HPDE6-E6E7 (cell line): ENCODE measurements at regions not wholly inside any gene's neighbourhood (a gene's known extent, or its start where the extent isn't known, plus 50 kb on each side); places are given as distances from the start of the nearest gene placed in this dataset.
A peak's percentile ranks its signal among the peaks of the same experiment; 100 is the strongest.

Experiments used
- DNase-seq: peaks from one replicate; pipeline ENCODE4 v3.0.0; 2011; ENCODE audit warnings: missing footprints; ENCODE audit errors: extremely low spot score

DNA sequence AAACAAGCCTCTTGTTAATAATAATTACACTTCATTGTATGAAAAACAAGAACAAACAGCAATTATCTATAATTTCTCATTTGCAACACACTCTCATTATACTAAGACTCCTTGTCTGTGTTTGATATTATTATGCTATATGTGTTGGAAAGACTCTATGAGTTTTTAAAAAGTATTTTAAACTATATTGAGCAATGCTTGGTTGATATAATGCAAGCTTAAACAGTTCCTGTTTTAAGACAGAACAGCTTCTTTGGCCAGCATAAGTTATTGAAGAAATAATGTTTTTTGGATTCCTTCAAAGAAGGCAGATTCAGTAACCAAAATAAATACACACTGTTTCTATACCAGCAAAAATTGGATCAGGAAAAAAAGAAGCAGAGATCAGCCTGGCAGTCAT lies 871.4 kb downstream of the MAT2B start:
- no peak for DNase-seq

DNA sequence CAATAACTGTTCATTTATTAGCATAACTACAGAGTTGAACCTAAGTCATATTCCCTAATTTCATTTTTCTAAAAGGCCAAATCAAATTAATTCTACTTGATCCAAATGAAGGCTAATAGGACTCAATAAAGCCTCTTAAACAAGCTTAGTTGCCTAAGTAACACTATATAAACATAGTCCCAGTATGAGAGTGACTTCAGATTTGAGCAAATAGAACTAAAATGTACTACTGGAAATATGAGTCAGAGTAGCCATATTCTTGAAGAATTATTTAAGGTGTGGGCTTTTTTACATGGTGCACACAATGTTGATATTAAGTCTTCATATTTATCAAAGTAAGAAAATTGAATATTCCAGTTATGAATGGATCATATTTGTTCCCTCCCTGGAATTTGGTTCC lies 872.3 kb downstream of the MAT2B start:
- DNase-seq = no peak

- no peak for DNase-seq
These were observed 878.2 kb downstream of the MAT2B start for GRCh38 chr5:164383662-164384061.

- DNase-seq = no peak
These were observed 887.1 kb downstream of the MAT2B start for GRCh38 chr5:164392531-164392930.

DNA sequence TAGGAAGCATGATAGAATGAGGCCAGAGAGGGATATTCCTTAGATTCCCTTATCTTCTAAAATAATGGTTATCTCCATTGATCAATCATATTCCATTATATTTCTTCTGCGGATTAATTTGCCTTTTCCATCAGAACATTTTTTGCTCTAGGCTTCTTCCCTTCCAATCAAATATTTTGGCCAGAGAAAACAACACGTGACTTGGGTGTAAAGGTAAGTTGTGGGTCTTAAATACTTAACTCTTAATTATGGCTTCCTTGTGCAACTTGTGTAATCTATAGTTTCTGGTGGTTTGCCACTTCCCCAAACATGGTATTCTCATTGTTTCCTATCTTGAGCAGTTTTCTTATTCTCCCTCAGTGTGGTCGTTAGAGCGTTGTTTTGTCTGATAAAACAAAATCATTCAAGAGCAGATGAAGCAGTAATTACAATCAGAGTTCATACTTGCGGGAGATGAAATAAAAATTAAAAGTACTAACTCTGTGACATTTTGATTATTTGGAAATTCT lies 889.3 kb downstream of the MAT2B start:
- no peak for DNase-seq

DNA sequence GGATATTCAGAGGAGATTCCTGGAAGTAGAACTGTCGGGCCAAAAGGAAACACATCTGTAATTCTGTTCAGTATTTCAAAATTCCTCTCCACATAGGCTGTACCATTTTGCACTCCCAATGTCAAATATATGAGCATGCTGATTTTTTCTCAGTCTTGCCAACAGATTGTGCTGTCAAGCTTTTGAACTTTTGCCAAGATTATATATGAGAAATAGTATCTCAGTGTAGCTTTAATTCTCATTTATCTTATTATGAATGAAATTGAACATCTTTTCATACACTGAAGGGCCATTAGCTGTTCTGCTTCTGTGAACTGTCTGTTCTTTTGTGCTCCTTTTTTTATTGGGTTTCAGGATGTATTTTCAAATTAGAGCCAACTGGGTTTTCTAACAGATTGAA lies 907.1 kb downstream of the MAT2B start:
- DNase-seq = no peak

- DNase-seq = no peak
These were observed 914.7 kb downstream of the MAT2B start for GRCh38 chr5:164420161-164420560.

DNA sequence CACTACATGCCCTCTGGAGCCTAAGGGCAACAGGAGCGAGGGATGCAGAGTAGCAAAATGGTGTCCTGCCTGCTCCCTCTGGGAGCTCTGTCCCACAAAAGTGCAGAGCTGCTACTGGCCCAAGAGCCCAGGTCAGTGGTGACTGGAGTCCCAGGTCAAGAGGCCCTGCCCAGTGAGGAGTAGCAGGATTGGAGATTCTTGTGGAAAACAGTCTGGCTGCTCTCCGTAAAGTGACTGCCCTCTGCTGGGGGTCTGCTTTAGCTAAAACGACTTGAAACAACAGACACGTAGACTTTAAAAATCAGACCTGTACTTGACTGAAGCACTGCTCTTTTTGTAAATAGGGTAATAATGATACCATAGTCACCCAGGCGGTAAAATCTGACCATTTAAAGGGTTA lies 917.0 kb downstream of the MAT2B start:
- DNase-seq = no peak

GRCh38 chr5:164431634-164432304 lies 926.4 kb downstream of the MAT2B start:
- no peak for DNase-seq

GRCh38 chr5:164433106-164433870 lies 927.9 kb downstream of the MAT2B start:
- DNase-seq = no peak

- no peak for DNase-seq
These were observed 930.2 kb downstream of the MAT2B start for GRCh38 chr5:164435576-164435975.

GRCh38 chr5:164439799-164440198 lies 934.4 kb downstream of the MAT2B start:
- DNase-seq = no peak

DNA sequence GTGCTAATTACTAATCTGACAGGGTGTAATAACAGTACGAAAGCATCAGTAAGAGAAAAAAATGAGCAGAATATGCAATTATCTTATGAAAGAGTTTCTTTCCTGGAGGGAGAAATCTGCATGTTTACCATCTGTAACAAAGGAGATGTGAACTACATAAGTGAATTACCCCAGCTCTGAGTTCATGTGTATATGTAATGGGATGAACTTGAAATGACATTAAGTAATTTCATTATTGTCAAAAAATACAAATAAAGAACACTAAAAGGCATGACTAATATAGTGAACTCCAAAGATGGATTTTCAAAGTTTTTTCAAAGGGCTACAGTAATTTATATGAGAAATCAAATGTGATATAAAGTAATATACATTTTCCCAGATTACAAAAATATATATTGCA lies 944.0 kb downstream of the MAT2B start:
- no peak for DNase-seq

- no peak for DNase-seq
These were observed 960.6 kb downstream of the MAT2B start for GRCh38 chr5:164466033-164466432.

DNA sequence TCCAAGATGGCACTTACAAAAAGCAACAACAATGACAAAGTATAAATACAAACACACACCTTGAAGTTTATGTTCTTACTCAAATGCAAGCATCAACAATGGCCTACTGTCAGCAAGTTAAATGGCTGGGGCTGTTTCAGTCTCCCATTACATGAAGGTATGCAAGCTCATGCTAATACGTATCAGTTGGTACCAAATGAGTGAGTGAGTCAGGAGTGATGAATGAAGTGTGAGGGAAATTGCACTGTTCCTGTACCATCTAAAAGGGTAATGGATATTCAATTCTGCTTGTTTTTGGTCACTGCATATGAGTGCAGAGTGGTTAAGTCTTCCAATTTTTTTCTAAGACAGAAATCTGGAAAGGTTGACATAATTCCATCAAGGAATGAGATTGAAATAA lies 964.9 kb downstream of the MAT2B start:
- DNase-seq = no peak

DNA sequence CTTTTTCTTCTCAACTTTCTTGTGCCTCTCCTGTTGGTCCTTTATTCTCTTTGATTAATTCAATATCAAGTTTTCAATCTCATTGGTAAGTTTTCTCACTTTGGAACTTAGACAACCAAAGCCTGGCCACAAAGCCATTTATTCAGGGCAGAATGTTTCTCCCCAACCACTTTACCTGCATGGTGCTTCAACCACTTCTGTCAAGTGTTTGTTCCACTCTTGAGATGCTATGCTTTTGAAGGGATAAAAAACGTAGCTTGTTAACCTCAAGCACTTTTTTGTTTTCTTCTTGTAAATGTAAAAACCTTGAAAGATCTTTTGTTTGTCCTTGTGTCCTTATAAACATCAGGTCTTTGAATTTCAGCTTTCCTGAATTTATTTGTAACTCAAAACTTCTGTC lies 966.7 kb downstream of the MAT2B start:
- no peak for DNase-seq

GRCh38 chr5:164475339-164475977 lies 970.0 kb downstream of the MAT2B start:
- DNase-seq = peak; percentile 10

GRCh38 chr5:164481270-164481669 lies 975.9 kb downstream of the MAT2B start:
- DNase-seq = no peak

DNA sequence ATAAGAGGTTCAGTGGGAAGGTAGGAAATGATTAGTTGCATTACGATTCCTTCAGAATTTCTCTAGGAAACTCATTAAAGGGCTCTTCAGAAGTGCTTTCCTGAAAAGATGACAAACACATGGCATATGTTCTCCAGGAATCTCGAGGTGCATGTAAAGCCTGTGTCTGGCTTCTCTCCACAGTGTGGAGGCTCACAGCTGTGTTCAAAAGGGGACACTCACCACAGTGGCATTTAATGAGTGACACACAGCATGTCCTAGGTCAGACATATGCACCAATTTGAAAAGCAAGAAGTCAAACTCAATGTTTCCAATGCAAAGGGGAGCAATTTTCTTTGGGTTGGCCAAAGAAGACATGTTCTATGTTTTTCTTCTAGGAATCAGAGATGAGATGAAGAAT lies 976.9 kb downstream of the MAT2B start:
- DNase-seq = no peak

GRCh38 chr5:164484948-164485347 lies 979.5 kb downstream of the MAT2B start:
- no peak for DNase-seq

- DNase-seq = no peak
These were observed 982.5 kb downstream of the MAT2B start for GRCh38 chr5:164487939-164488338.

GRCh38 chr5:164497311-164498064 lies 992.1 kb downstream of the MAT2B start:
- no peak for DNase-seq
